ENCODE measurements at regions not wholly inside any gene's neighbourhood (a gene's known extent, or its start where the extent isn't known, plus 50 kb on each side); places are given as distances from the start of the nearest gene placed in this dataset.

DNA sequence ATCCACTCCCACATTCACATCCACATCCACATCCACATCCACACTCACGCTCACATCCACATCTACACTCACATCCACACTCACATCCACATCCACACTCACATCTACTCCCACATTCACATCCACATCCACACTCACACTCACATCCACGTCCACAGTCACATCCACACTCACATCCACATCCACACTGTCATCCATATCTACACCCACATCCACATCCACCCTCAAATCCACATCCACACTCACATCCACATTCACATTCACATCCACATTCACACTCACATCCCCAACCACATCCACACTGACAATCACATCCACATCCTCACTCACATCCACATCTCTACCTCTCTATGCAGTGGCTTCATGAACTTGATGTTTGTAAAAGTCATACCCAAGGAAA lies 190.5 kb downstream of the IRX1 start:
- no peak for DNase-seq (ENCODE audit: low read depth)
- TF ChIP-seq, protein P1, sequence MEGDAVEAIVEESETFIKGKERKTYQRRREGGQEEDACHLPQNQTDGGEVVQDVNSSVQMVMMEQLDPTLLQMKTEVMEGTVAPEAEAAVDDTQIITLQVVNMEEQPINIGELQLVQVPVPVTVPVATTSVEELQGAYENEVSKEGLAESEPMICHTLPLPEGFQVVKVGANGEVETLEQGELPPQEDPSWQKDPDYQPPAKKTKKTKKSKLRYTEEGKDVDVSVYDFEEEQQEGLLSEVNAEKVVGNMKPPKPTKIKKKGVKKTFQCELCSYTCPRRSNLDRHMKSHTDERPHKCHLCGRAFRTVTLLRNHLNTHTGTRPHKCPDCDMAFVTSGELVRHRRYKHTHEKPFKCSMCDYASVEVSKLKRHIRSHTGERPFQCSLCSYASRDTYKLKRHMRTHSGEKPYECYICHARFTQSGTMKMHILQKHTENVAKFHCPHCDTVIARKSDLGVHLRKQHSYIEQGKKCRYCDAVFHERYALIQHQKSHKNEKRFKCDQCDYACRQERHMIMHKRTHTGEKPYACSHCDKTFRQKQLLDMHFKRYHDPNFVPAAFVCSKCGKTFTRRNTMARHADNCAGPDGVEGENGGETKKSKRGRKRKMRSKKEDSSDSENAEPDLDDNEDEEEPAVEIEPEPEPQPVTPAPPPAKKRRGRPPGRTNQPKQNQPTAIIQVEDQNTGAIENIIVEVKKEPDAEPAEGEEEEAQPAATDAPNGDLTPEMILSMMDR (IDR thresholded peaks at IDR 0.05; ENCODE audit: control insufficient read depth, extremely low read depth, insufficient read depth): no peak
- no peak overlapping the region for H3K4me3 ChIP-seq (ENCODE audit: low read depth, low read length)

DNA sequence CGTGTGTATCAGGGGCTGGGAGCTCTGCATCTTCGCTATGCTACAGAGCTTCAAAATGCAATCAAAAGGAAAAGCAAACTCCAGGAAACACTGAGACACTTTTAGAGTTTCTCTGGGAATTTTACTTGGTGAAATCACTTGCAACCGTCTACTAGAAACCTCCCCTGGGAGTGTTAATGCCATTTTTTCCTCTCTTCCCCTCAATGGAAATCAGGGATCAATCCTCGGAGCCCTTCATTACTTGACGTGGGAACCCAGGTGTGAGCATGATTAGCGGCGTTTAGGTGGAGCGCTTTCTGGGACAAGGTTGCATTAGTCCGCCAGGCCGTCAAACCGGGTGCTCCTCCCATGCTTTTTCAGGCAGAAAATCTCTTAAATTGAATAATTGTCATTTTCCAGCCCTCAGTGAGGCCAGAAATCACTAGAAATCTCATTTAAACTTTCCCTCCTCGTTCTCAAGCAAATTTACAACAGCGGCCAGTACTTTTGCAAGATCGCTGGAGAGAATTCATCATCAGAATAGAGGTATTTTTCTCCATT lies 191.3 kb downstream of the IRX1 start:
- DNase-seq (ENCODE audit: low read depth): no peak
- no peak overlapping the region for H3K4me3 ChIP-seq (ENCODE audit: low read depth, low read length)
- TF ChIP-seq, protein P1 (IDR thresholded peaks at IDR 0.05; ENCODE audit: control insufficient read depth, extremely low read depth, insufficient read depth): no peak

DNA sequence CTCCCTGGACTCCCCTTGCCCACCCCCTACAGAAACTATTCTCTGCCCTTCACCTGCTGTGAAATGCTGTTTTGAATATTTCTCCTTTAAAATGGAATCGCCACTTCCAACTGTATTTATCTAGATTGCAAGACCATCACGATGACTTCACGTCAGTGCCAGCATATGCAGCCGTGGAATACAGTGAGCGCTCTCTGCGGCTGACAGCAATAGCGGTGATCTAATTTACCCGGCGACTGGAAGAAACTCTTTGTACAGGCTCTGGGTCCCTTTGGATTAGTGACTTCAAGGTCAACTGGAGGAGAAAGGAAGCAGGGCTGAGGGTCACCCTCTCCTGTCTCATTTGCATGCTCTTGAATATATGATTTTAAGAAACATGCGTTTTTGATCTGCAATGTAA lies 192.0 kb downstream of the IRX1 start:
- no peak for DNase-seq (ENCODE audit: low read depth)
- TF ChIP-seq, protein P1 (IDR thresholded peaks at IDR 0.05; ENCODE audit: control insufficient read depth, extremely low read depth, insufficient read depth): no peak
- no peak overlapping the region for H3K4me3 ChIP-seq (ENCODE audit: low read depth, low read length)

DNA sequence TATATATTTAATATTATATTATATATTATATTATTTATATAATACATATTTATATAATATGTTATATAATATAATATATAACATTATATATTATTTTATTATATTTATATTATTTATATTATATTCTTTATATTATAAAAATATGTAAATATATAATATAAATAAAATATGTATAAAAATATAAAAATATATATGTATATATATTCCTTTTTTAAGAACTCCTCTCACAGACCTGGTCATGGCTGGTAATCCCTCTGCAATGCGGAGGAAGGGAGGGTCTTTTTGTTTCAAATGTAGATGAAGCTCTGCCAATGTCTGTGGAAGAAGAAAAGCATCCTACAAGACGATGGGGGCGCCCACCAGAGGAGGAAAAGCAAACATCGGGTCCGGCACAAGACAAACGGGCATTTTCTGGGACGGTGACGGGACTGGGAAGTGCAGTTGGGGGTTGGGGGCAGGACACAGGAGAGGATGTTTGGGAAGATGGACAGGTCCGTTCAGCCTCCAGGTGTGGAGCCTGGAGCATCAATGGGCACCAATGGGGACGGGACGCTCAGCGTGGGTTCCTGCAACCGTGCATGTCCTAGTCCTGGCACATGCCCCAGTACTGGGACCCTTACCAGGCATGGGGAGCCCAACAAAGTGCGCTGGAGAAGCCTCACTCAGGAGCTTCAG lies 194.0 kb downstream of the IRX1 start:
- TF ChIP-seq, protein P1 (IDR thresholded peaks at IDR 0.05; ENCODE audit: control insufficient read depth, extremely low read depth, insufficient read depth): no peak
- no peak for DNase-seq (ENCODE audit: low read depth)
- no peak overlapping the region for H3K4me3 ChIP-seq (ENCODE audit: low read depth, low read length)

DNA sequence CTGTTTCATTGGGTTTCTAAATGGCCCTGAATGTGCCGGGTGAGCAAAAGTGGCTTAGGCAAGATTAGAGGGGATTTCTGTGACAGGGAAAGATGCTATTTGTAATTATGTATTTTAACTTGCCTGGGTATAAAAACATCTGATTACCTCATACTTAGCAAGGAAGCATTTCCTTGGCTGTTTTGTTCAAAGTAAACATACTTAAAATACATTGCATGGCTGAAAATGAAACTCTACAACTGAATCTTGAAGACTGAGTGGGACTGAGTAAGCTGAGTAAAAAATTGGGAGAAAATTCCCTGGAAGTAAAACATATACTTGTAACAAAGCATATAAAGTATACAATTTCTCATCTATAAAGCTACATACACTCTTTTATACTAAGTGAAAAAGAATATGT lies 197.5 kb downstream of the IRX1 start:
- no peak overlapping the region for H3K4me3 ChIP-seq (ENCODE audit: low read depth, low read length)
- TF ChIP-seq, protein P1 (IDR thresholded peaks at IDR 0.05; ENCODE audit: control insufficient read depth, extremely low read depth, insufficient read depth): no peak
- DNase-seq (ENCODE audit: low read depth): no peak

DNA sequence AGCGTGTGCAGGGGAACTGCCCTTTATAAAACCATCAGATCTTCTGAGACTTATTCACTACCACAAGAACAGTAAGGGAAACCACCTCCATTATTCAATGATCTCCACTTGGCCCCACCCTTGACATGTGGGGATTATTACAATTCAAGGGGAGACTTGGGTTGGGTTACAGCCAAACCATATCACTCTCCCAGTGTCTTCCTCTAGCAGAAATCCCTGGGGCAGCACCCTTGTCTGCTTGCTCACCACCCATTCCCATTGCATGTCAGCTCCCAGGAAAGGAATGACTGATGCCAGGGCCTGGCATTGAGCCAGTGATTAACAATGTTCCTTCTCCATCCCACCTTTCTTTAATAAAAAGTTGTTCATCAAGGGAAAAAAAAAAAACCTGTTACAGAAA lies 199.0 kb downstream of the IRX1 start:
- no peak for DNase-seq (ENCODE audit: low read depth)
- TF ChIP-seq, protein P1 (IDR thresholded peaks at IDR 0.05; ENCODE audit: control insufficient read depth, extremely low read depth, insufficient read depth): no peak
- no peak overlapping the region for H3K4me3 ChIP-seq (ENCODE audit: low read depth, low read length)

DNA sequence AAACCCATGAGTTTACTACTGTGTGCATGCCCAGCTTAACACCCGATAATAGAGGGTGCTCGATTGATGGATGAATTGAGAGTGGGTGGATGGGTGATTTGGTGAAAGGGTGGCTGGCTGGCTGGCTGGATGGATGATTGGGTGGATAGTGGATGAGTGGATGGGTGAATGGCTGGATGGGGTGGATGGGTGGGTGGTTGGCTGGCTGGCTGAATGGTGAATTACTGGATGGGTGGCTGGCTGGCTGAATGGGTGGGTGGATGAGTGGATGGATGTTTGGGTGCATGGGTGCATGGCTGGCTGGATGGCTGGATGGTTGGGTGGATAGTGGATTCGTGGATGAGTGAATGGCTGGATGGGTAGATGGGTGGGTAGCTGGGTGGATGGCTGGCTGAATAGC lies 201.1 kb downstream of the IRX1 start:
- no peak overlapping the region for H3K4me3 ChIP-seq (ENCODE audit: low read depth, low read length)
- TF ChIP-seq, protein P1 (IDR thresholded peaks at IDR 0.05; ENCODE audit: control insufficient read depth, extremely low read depth, insufficient read depth): no peak
- DNase-seq (ENCODE audit: low read depth): no peak

All from LNCaP clone FGC (cell line).